Subcutaneous abdominal adipose tissue (tissue), 5 donors: ENCODE measurements at regions not wholly inside any gene's neighbourhood (a gene's known extent, or its start where the extent isn't known, plus 50 kb on each side); places are given as distances from the start of the nearest gene placed in this dataset.
"Not testable (repeated sequence)": the region's sequence is repeated elsewhere in the genome, so short reads cannot be mapped to it uniquely, and the experiment has no call there.

ENCODE experiments used
- H3K27ac ChIP-seq: one replicate; pipeline ENCODE4 v1.7.0; 2013; ENCODE audit warnings: low read depth, mild to moderate bottlenecking, inconsistent platforms, low read length, moderate library complexity
- H3K27me3 ChIP-seq, 5 donors: one replicate each; pipeline ENCODE4 v1.7.0; 2013; ENCODE audit warnings: low read length in 5 of 5, inconsistent platforms in 1 of 5; ENCODE audit not compliant: control insufficient read depth in 5 of 5, insufficient read depth in 4 of 5
- H3K36me3 ChIP-seq, 5 donors: one replicate each; pipeline ENCODE4 v1.7.0; 2013; ENCODE audit warnings: low read length in 5 of 5; ENCODE audit not compliant: control insufficient read depth in 5 of 5, insufficient read depth in 5 of 5
- H3K4me1 ChIP-seq, 5 donors: one replicate each; pipeline ENCODE4 v1.7.0; 2013; ENCODE audit warnings: low read length in 5 of 5, mild to moderate bottlenecking in 3 of 5, moderate library complexity in 1 of 5; ENCODE audit not compliant: control insufficient read depth in 5 of 5, insufficient read depth in 5 of 5
- H3K4me3 ChIP-seq, 5 donors: one replicate each; pipeline ENCODE4 v1.7.0; 2013; ENCODE audit warnings: low read length in 5 of 5, low read depth in 1 of 5
- H3K9ac ChIP-seq, 5 donors: one replicate each; pipeline ENCODE4 v1.7.0; 2013; ENCODE audit warnings: low read length in 5 of 5, mild to moderate bottlenecking in 4 of 5, moderate library complexity in 3 of 5
- H3K9me3 ChIP-seq, 5 donors: one replicate each; pipeline ENCODE4 v1.7.0; 2013; ENCODE audit warnings: low read length in 5 of 5; ENCODE audit not compliant: control insufficient read depth in 5 of 5
- donor health status: healthy.
- donor health status: healthy.
- donor health status: healthy.
- donor health status: healthy.
- donor health status: healthy.

GRCh38 chr13:50420718-50421472 is 405.7 kb downstream of the KCNRG start:
- H3K27ac ChIP-seq, result peak overlapping the region; percentile 38
- no peaks in the 10 kb centered on the region for H3K27me3 ChIP-seq
- H3K9me3 ChIP-seq, result no peaks in the 10 kb centered on the region
- H3K9ac ChIP-seq, result no peak overlapping the region
- peaks cover 8 to 37% (median 30%) of the 10 kb centered on the region in 5 donors for H3K4me1 ChIP-seq
- no peaks in the 10 kb centered on the region for H3K36me3 ChIP-seq
- no peak overlapping the region for H3K4me3 ChIP-seq

GRCh38 chr13:50421473-50422130 is 406.4 kb downstream of the KCNRG start:
- Histone ChIP-seq H3K27ac (peak overlapping the region; percentile 31), H3K9me3 (no peaks in the 10 kb centered on the region), H3K4me3 (no peak overlapping the region), H3K27me3 (no peaks in the 10 kb centered on the region), H3K4me1 (peaks cover 8 to 37% (median 30%) of the 10 kb centered on the region in 5 donors), H3K9ac (no peak overlapping the region), H3K36me3 (no peaks in the 10 kb centered on the region)

DNA sequence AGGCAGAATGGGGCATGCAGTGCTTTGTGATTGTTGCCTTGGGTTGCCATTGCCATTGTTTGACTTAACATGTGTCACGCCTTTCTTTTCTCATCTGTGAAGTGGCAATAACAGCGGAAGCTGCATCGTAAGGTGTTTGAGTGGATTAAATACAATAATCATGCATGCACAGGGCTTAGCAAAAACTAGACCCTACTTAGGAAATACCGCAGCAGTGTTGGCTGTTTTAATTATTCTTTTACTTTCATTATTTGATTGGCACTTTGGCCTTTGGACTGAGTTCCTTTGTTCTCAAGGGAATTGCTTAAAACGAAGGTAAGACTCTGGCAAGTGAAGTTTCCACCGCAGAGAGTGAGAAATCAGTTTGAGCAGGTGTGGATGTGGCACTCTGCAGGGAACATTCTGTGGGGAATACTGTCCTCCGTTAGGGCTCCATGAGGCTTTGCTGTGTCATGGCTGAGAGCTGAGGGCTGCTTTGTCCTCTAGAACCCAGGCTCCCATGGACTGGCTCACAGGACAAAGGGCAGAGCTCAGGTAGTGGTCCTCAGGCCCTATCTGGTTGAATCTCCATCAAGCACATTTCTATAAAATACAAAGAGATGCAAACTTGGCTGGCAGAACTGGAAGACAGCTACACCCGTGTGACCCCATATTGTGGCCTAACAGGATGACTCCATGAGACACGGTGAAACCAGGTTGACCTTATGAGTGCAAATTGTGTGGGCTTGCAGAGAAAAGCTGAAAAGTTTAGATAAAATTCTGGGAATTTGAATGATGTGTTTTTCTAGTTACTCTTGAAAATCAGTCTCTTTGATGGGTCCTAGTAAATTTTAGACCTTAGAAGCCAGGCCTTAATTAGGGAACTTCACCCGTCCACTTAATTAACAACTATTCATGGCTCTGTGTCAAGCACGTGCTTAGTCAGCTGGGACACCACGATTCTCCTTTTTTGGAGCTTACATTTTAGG is 407.2 kb downstream of the KCNRG start:
- no peak overlapping the region for H3K4me3 ChIP-seq
- H3K27me3 ChIP-seq, result no peaks in the 10 kb centered on the region
- H3K9me3 ChIP-seq, result no peaks in the 10 kb centered on the region
- no peak overlapping the region for H3K9ac ChIP-seq
- peaks cover 8 to 37% (median 30%) of the 10 kb centered on the region in 5 donors for H3K4me1 ChIP-seq
- H3K27ac ChIP-seq, result peak overlapping the region; percentile 31
- H3K36me3 ChIP-seq, result no peaks in the 10 kb centered on the region

DNA sequence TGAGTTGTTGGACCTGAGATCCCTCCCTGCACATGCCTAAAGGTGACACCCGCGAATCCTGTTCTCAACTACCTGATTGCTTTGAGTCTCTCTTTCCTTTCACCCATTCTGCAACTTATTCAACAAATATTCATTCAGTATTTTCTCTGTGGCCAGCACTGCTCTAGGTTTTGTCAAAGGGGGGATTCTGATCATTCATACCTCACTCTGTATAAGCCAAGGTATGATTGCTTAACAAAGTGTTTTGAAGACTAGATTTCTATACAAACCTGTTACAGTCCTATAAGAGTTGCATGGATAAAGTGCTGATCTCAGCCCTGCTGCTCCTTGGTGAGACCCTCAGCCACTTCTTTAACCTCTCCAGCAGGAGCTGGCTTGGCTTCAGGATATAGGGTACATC is 409.7 kb downstream of the KCNRG start:
- no peaks in the 10 kb centered on the region for H3K27me3 ChIP-seq
- peaks cover 4 to 33% (median 24%) of the 10 kb centered on the region in 5 donors for H3K4me1 ChIP-seq

DNA sequence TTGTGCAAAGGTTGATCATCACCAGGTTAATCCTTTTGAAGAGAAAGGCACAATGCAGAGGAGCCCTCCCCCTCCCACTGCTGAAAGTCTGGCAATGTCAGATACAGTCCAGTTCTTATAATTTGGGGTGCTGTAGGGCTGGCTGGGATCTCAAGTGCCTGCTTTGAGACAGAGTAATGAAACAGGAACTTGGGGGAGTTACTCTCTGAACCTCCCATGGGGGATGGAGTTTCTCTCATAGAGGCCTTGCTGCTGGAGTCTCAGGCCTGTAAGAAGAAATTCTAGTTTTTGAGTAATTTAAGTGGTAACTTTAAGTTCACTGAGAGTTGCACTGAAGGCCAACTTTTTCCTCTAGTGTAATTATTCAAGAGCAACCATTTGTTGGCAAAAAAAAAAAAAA is 410.5 kb downstream of the KCNRG start:
- Histone ChIP-seq H3K4me1 (peaks cover 2 to 25% (median 16%) of the 10 kb centered on the region in 5 donors), H3K27ac (no peak overlapping the region), H3K9me3 (no peaks in the 10 kb centered on the region), H3K27me3 (no peaks in the 10 kb centered on the region), H3K4me3 (no peak overlapping the region), H3K36me3 (no peaks in the 10 kb centered on the region), H3K9ac (no peak overlapping the region)

More for the DNA sequence above, 409.7 kb downstream of the KCNRG start:
- no peak overlapping the region for H3K4me3 ChIP-seq
- H3K27ac ChIP-seq, result no peak overlapping the region
- H3K36me3 ChIP-seq, result no peaks in the 10 kb centered on the region
- no peak overlapping the region for H3K9ac ChIP-seq
- H3K9me3 ChIP-seq, result no peaks in the 10 kb centered on the region

GRCh38 chr13:50426927-50427326 is 411.7 kb downstream of the KCNRG start:
- H3K27ac ChIP-seq, result no peak overlapping the region
- no peak overlapping the region for H3K9ac ChIP-seq
- H3K27me3 ChIP-seq, result no peaks in the 10 kb centered on the region
- no peaks in the 10 kb centered on the region for H3K9me3 ChIP-seq
- H3K4me1 ChIP-seq, result peaks cover 0 to 14% (median 5%) of the 10 kb centered on the region in 5 donors
- H3K4me3 ChIP-seq, result no peak overlapping the region
- no peaks in the 10 kb centered on the region for H3K36me3 ChIP-seq

DNA sequence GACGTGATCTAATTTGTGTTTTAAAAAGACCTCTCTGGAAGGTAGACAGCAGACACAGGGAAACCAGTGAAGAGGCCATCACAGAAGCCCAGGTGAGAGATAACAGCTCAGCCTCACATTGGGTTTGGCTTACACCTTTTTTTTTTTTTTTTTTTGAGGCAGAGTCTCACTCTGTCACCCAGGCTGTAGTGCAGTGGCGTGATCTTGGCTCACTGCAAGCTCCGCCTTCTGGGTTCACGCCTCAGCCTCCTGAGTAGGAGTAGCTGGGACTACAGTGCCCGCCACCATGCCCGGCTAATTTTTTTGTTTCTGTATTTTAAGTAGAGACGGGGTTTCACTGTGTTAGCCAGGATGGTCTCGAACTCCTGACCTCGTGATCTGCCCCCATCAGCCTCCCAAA is 412.3 kb downstream of the KCNRG start:
- H3K9me3 ChIP-seq, H3K27ac ChIP-seq, H3K9ac ChIP-seq, H3K27me3 ChIP-seq, H3K4me1 ChIP-seq, H3K4me3 ChIP-seq, H3K36me3 ChIP-seq: not testable (repeated sequence)

- H3K9me3 ChIP-seq, result no peaks in the 10 kb centered on the region
- H3K36me3 ChIP-seq, result no peaks in the 10 kb centered on the region
- H3K27ac ChIP-seq, result no peak overlapping the region
- no peaks in the 10 kb centered on the region for H3K27me3 ChIP-seq
- H3K4me1 ChIP-seq, result peaks cover 0 to 7% (median 0%) of the 10 kb centered on the region in 5 donors
- H3K9ac ChIP-seq, result no peak overlapping the region
- H3K4me3 ChIP-seq, result no peak overlapping the region
Measured at GRCh38 chr13:50428183-50428877, 413.1 kb downstream of the KCNRG start.

DNA sequence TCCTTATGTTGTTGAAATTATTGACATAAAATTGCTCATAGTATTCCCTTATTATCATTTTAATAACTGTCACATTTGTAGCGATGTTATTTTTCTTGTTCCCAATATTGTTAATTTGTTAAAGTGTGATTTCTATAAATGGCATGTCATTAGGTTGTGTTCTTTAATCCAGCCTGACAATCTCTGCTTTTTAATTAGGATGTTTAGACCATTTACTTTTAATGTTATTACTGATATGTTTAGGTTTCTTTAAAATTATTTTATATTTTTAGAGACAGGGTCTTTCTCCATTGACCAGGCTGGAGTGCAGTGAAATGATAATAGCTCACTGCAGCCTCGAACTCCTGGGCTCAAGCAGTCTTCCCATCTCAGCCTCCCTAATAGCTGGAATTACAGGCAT is 408.5 kb downstream of the DLEU7 start:
- no peak overlapping the region for H3K4me3 ChIP-seq
- H3K9me3 ChIP-seq, result no peaks in the 10 kb centered on the region
- H3K4me1 ChIP-seq, result peaks cover 0 to 10% (median 3%) of the 10 kb centered on the region in 5 donors
- no peaks in the 10 kb centered on the region for H3K36me3 ChIP-seq
- no peak overlapping the region for H3K27ac ChIP-seq
- no peaks in the 10 kb centered on the region for H3K27me3 ChIP-seq
- no peak overlapping the region for H3K9ac ChIP-seq
